ENCODE measurements at regions not wholly inside any gene's neighbourhood (a gene's known extent, or its start where the extent isn't known, plus 50 kb on each side); places are given as distances from the start of the nearest gene placed in this dataset.

DNA sequence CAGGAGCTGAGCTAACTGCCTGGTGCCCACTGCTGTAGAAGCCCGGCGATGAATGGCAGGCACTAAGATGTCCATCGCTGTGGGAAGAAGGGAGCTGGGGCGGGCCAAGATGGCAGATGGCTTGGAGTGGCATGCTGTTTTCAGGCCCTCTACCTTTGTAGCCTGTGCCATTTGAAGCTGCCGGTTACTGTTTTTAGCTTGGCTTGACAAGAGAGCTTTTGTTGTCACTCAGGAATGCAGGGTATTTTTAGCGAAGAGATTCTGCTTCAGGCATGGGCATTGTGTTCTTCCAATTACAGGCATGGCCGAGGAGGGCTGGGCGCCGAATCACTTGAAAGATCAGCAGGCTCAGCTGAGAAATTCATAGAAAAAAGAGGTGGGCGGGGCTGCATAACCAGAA, 348.7 kb downstream of the RPS6KC1 start:
- in situ Hi-C loops (cut with HindIII; ENCODE audit: low pct_unique_long_range_greater_than_20kb, low sequenced_read_pairs) (no loop called here), intact Hi-C loops (cut with micrococcal nuclease; ENCODE audit: unreplicated experiment) (no loop called here)
- no peaks in the 10 kb centered on the region for H3K9me3 ChIP-seq (ENCODE audit: control insufficient read depth, insufficient read depth, low read depth, low read length)
- POLR2A ChIA-PET, result no interaction called here
- ATAC-seq (no peak), DNase-seq (ENCODE audit: low read depth, low spot score) (no peak)
- H3K4me1 ChIP-seq (ENCODE audit: control insufficient read depth, insufficient read depth, low read length), result no peaks in the 10 kb centered on the region
- no peak overlapping the region for H3K27ac ChIP-seq (ENCODE audit: low read length)
- no TSS peak for BruUV-seq (replicated peaks)
- TF ChIP-seq, protein P1, sequence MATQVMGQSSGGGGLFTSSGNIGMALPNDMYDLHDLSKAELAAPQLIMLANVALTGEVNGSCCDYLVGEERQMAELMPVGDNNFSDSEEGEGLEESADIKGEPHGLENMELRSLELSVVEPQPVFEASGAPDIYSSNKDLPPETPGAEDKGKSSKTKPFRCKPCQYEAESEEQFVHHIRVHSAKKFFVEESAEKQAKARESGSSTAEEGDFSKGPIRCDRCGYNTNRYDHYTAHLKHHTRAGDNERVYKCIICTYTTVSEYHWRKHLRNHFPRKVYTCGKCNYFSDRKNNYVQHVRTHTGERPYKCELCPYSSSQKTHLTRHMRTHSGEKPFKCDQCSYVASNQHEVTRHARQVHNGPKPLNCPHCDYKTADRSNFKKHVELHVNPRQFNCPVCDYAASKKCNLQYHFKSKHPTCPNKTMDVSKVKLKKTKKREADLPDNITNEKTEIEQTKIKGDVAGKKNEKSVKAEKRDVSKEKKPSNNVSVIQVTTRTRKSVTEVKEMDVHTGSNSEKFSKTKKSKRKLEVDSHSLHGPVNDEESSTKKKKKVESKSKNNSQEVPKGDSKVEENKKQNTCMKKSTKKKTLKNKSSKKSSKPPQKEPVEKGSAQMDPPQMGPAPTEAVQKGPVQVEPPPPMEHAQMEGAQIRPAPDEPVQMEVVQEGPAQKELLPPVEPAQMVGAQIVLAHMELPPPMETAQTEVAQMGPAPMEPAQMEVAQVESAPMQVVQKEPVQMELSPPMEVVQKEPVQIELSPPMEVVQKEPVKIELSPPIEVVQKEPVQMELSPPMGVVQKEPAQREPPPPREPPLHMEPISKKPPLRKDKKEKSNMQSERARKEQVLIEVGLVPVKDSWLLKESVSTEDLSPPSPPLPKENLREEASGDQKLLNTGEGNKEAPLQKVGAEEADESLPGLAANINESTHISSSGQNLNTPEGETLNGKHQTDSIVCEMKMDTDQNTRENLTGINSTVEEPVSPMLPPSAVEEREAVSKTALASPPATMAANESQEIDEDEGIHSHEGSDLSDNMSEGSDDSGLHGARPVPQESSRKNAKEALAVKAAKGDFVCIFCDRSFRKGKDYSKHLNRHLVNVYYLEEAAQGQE (IDR thresholded peaks at IDR 0.05; ENCODE audit: insufficient read depth in 1 of 2, low read depth in 2 of 2, low read length in 1 of 2), result no peak
- TF ChIP-seq POLR2AphosphoS5 (IDR thresholded peaks at IDR 0.05; ENCODE audit: low read depth, low read length), result no peak
- TF ChIP-seq TCF7L2 (IDR thresholded peaks at IDR 0.05; ENCODE audit: low read depth, low read length), result no peak
- no peak for TF ChIP-seq SIN3A (IDR thresholded peaks at IDR 0.05; ENCODE audit: borderline replicate concordance, insufficient read depth, low read depth, low read length)
- TF ChIP-seq, protein P2, sequence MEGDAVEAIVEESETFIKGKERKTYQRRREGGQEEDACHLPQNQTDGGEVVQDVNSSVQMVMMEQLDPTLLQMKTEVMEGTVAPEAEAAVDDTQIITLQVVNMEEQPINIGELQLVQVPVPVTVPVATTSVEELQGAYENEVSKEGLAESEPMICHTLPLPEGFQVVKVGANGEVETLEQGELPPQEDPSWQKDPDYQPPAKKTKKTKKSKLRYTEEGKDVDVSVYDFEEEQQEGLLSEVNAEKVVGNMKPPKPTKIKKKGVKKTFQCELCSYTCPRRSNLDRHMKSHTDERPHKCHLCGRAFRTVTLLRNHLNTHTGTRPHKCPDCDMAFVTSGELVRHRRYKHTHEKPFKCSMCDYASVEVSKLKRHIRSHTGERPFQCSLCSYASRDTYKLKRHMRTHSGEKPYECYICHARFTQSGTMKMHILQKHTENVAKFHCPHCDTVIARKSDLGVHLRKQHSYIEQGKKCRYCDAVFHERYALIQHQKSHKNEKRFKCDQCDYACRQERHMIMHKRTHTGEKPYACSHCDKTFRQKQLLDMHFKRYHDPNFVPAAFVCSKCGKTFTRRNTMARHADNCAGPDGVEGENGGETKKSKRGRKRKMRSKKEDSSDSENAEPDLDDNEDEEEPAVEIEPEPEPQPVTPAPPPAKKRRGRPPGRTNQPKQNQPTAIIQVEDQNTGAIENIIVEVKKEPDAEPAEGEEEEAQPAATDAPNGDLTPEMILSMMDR (IDR thresholded peaks at IDR 0.05), result no peak
- peaks cover 5% of the 10 kb centered on the region; the same call in 1 of the 2 replicates for H3K27me3 ChIP-seq (ENCODE audit: control insufficient read depth, insufficient read depth, low read length)
- H3K36me3 ChIP-seq (ENCODE audit: control insufficient read depth, insufficient read depth, low read length), result no peaks in the 10 kb centered on the region
- CTCF ChIA-PET, result no interaction called here
- H3K4me3 ChIP-seq (ENCODE audit: low read depth in 2 of 2, low read length in 2 of 2), result no peak overlapping the region

DNA sequence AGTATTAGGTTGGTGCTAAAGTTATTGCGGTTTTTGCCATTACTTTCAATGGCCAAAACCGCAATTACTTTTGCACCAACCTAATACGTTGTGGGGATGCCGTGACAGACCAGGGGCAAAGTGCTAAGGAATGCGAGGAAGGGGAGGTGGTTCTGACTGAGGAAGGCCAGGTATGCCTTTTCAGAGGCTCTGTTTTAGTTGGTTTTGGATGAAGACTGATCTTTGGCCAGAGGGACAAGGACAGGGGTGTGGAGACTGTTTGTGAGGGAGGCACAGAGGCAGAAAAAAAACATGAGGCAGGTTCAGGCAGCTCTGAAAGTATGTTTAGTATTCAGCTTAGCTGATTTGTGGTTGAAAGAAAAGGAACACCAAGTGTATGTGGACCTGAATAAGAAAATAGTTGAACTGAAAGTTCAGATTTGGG, 358.2 kb downstream of the RPS6KC1 start:
- peaks cover 3% of the 10 kb centered on the region; the same call in 1 of the 2 replicates for H3K27me3 ChIP-seq (ENCODE audit: control insufficient read depth, insufficient read depth, low read length)
- intact Hi-C loops (cut with micrococcal nuclease; ENCODE audit: unreplicated experiment) (no loop called here), in situ Hi-C loops (cut with HindIII; ENCODE audit: low pct_unique_long_range_greater_than_20kb, low sequenced_read_pairs) (no loop called here)
- no peak overlapping the region for H3K27ac ChIP-seq (ENCODE audit: low read length)
- no peaks in the 10 kb centered on the region for H3K9me3 ChIP-seq (ENCODE audit: control insufficient read depth, insufficient read depth, low read depth, low read length)
- BruUV-seq (replicated peaks), result no TSS peak
- CTCF ChIA-PET, result no interaction called here
- H3K4me1 ChIP-seq (ENCODE audit: control insufficient read depth, insufficient read depth, low read length), result no peaks in the 10 kb centered on the region
- POLR2A ChIA-PET, result no interaction called here
- no peak for TF ChIP-seq SIN3A (IDR thresholded peaks at IDR 0.05; ENCODE audit: borderline replicate concordance, insufficient read depth, low read depth, low read length)
- no peak for TF ChIP-seq TCF7L2 (IDR thresholded peaks at IDR 0.05; ENCODE audit: low read depth, low read length)
- TF ChIP-seq POLR2AphosphoS5 (IDR thresholded peaks at IDR 0.05; ENCODE audit: low read depth, low read length), result no peak
- TF ChIP-seq, protein P1 (IDR thresholded peaks at IDR 0.05; ENCODE audit: insufficient read depth in 1 of 2, low read depth in 2 of 2, low read length in 1 of 2), result no peak
- TF ChIP-seq, protein P2 (IDR thresholded peaks at IDR 0.05), result no peak
- ATAC-seq, result no peak
- H3K36me3 ChIP-seq (ENCODE audit: control insufficient read depth, insufficient read depth, low read length), result no peaks in the 10 kb centered on the region
- H3K4me3 ChIP-seq (ENCODE audit: low read depth in 2 of 2, low read length in 2 of 2), result no peak overlapping the region
- DNase-seq (ENCODE audit: low read depth, low spot score), result no peak

All from Panc1 (cell line).